PC-9 (cell line): ENCODE measurements at regions not wholly inside any gene's neighbourhood (a gene's known extent, or its start where the extent isn't known, plus 50 kb on each side); places are given as distances from the start of the nearest gene placed in this dataset.
"Not testable (repeated sequence)": the region's sequence is repeated elsewhere in the genome, so short reads cannot be mapped to it uniquely, and the experiment has no call there.

Source experiments
- BruUV-seq: library from RNA; stranded (reverse); fragments of 400-500 nt; replicated peaks from 2 replicates; lab custom pipeline; 2021; lab: Mats Ljungman, UMichigan
- CTCF ChIA-PET: fragments of 300-600 bp; sonication (Branson Sonifier 250); formaldehyde crosslinking; loops from one replicate; lab custom pipeline; 2022; ENCODE audit warnings: antibody characterized with exemption; lab: Charles Lee
- POLR2A ChIA-PET: fragments of 300-600 bp; sonication (Branson Sonifier 250); formaldehyde crosslinking; loops from one replicate; lab custom pipeline; 2022; ENCODE audit warnings: antibody characterized with exemption; ENCODE audit not compliant: unreplicated experiment; lab: Charles Lee
- DNase-seq, 2 experiments: peaks; one replicate each; pipeline versions ENCODE4 v3.0.0 to v3.0.0-alpha.2; 2015 to 2022; ENCODE audit warnings: mixed read lengths in 1 of 2
- H2AFZ ChIP-seq: fragments of 200-600 bp; sonication (generic); 2 replicates; pipeline ENCODE4 v1.8.1; 2017; ENCODE audit warnings: antibody characterized with exemption
- H3F3A ChIP-seq: fragments of 200-600 bp; sonication (generic); 2 replicates; pipeline ENCODE4 v1.8.1; 2017; ENCODE audit warnings: antibody characterized with exemption, mild to moderate bottlenecking, low read depth; ENCODE audit not compliant: insufficient read depth
- H3K27ac ChIP-seq: fragments of 200-600 bp; sonication (generic); 2 replicates; pipeline ENCODE4 v1.6.1; 2016; ENCODE audit warnings: mixed run types
- H3K27me3 ChIP-seq: fragments of 200-600 bp; sonication (generic); 2 replicates; pipeline ENCODE4 v1.6.1; 2016; ENCODE audit warnings: low read depth, mixed run types; ENCODE audit not compliant: insufficient read depth
- H3K36me3 ChIP-seq: fragments of 200-600 bp; sonication (generic); 2 replicates; pipeline ENCODE4 v1.6.1; 2016; ENCODE audit warnings: low read depth, mixed run types
- H3K4me1 ChIP-seq: fragments of 200-600 bp; sonication (generic); replicated peaks from 2 replicates; pipeline ENCODE4 v1.6.1; 2016; ENCODE audit warnings: mixed run types; ENCODE audit not compliant: insufficient read depth
- H3K4me2 ChIP-seq: fragments of 200-600 bp; sonication (generic); 2 replicates; pipeline ENCODE4 v1.6.1; 2017; ENCODE audit warnings: mixed run types
- H3K4me3 ChIP-seq: fragments of 200-600 bp; sonication (generic); 2 replicates; pipeline ENCODE4 v1.6.1; 2016; ENCODE audit warnings: mixed run types
- H3K79me2 ChIP-seq: fragments of 200-600 bp; sonication (generic); 2 replicates; pipeline ENCODE4 v1.6.1; 2017; ENCODE audit warnings: low read depth, mixed run types
- H3K9me2 ChIP-seq: fragments of 200-600 bp; sonication (generic); 2 replicates; pipeline ENCODE4 v1.8.1; 2017; ENCODE audit warnings: mild to moderate bottlenecking; ENCODE audit not compliant: insufficient read depth
- H3K9me3 ChIP-seq: fragments of 200-600 bp; sonication (generic); 2 replicates; pipeline ENCODE4 v1.8.1; 2016; ENCODE audit warnings: low read depth; ENCODE audit not compliant: insufficient read depth
- H4K20me1 ChIP-seq: fragments of 200-600 bp; sonication (generic); 2 replicates; pipeline ENCODE4 v1.8.1; 2017; ENCODE audit not compliant: insufficient read depth
- EZH2 ChIP-seq: fragments of 200-600 bp; sonication (generic); IDR thresholded peaks from 2 replicates; pipeline ENCODE4 v1.8.0; 2017; ENCODE audit warnings: antibody characterized with exemption, low read depth
- intact Hi-C: fragments of 100-400 bp; cut with micrococcal nuclease; formaldehyde crosslinking; loops from one replicate; pipeline ENCODE4 v1.10.0; 2022; ENCODE audit not compliant: unreplicated experiment
- TF ChIP-seq, protein P1 (sequence below): fragments of 200-600 bp; sonication (generic); conservative IDR thresholded peaks from 2 replicates; pipeline ENCODE4 v1.6.1; 2017; ENCODE audit warnings: mixed run types, antibody characterized with exemption, mild to moderate bottlenecking, moderate library complexity

DNA sequence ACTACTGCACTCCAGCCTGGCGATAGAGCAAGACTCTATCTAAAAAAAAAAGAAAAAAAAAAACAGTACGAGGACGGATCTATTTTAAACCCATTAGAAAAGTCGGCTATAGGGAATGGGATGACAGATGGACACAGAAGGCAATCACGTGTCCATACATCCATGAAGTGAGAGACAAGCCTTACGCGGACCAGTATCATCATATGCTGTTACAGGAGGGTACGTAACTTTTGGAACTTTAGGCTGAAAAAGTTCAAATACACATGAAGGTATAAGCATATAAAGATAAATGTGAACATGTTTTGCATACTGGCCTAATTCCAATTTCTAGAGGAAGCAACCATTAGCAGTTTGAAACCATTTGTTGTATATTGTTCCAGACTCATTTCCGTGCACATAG is 109.8 kb upstream of the EXOC2 start:
- BruUV-seq = no TSS peak
- H3K36me3 ChIP-seq = no peaks in the 10 kb centered on the region
- TF ChIP-seq, protein P1, sequence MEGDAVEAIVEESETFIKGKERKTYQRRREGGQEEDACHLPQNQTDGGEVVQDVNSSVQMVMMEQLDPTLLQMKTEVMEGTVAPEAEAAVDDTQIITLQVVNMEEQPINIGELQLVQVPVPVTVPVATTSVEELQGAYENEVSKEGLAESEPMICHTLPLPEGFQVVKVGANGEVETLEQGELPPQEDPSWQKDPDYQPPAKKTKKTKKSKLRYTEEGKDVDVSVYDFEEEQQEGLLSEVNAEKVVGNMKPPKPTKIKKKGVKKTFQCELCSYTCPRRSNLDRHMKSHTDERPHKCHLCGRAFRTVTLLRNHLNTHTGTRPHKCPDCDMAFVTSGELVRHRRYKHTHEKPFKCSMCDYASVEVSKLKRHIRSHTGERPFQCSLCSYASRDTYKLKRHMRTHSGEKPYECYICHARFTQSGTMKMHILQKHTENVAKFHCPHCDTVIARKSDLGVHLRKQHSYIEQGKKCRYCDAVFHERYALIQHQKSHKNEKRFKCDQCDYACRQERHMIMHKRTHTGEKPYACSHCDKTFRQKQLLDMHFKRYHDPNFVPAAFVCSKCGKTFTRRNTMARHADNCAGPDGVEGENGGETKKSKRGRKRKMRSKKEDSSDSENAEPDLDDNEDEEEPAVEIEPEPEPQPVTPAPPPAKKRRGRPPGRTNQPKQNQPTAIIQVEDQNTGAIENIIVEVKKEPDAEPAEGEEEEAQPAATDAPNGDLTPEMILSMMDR = no peak
- TF ChIP-seq EZH2 = no peak
- H3K27ac ChIP-seq = no peak overlapping the region
- DNase-seq = no peak
- H3F3A ChIP-seq = no peaks in the 10 kb centered on the region
- no peaks in the 10 kb centered on the region for H4K20me1 ChIP-seq
- H2AFZ ChIP-seq = no peak overlapping the region
- intact Hi-C loops = no loop called here
- H3K79me2 ChIP-seq = no peaks in the 10 kb centered on the region
- no peaks in the 10 kb centered on the region for H3K27me3 ChIP-seq
- H3K9me2 ChIP-seq = no peaks in the 10 kb centered on the region
- no peak overlapping the region for H3K4me3 ChIP-seq
- ChIA-PET POLR2A (no interaction called here), CTCF (no interaction called here)
- no peaks in the 10 kb centered on the region for H3K4me1 ChIP-seq
- no peak overlapping the region for H3K4me2 ChIP-seq
- no peaks in the 10 kb centered on the region for H3K9me3 ChIP-seq

DNA sequence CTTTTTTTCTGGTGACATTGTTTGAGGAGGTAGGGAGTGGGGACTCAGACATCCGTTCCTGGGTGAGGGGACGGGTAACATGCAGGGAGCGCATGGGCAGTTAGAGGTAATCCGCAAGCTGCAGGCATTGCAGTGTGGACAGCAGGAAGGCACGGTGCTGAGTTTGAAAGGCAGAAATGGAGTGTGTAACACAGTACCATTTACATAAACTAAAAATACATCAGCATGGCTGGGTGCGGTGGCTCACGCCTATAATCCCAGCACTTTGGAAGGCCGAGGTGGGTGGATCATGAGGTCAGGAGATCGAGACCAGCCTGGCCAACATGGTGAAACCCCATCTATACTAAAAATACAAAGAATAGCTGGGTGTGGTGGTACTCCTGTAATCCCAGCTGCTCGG is 109.3 kb upstream of the EXOC2 start:
- H3K9me2 ChIP-seq, H3K4me1 ChIP-seq, H2AFZ ChIP-seq, H3K79me2 ChIP-seq, H3F3A ChIP-seq, DNase-seq, POLR2A ChIA-PET, intact Hi-C loops, H3K36me3 ChIP-seq, H4K20me1 ChIP-seq, H3K27ac ChIP-seq, H3K4me3 ChIP-seq, H3K27me3 ChIP-seq, H3K4me2 ChIP-seq, BruUV-seq, H3K9me3 ChIP-seq, CTCF ChIA-PET: not testable (repeated sequence)

GRCh38 chr6:799769-800168 is 106.8 kb upstream of the EXOC2 start:
- no peaks in the 10 kb centered on the region for H4K20me1 ChIP-seq
- H3K9me2 ChIP-seq = no peaks in the 10 kb centered on the region
- no peak overlapping the region for H3K4me2 ChIP-seq
- H2AFZ ChIP-seq = no peak overlapping the region
- ChIA-PET POLR2A (interaction anchor here (0.7 kb wide), 1 partner anchor 173 kb away, joined by 3 read pairs; no protein-coding TSS in a partner anchor), CTCF (interaction anchor here (0.6 kb wide), 3 partner anchors 163 to 621 kb away, joined by 3 to 21 read pairs (median 9); no protein-coding TSS in a partner anchor)
- DNase-seq = no peak
- no peaks in the 10 kb centered on the region for H3K36me3 ChIP-seq
- no TSS peak for BruUV-seq
- H3F3A ChIP-seq = no peaks in the 10 kb centered on the region
- no peak overlapping the region for H3K4me3 ChIP-seq
- intact Hi-C loops = loop anchor here (5.0 to 10.0 kb wide), 3 partner anchors 205 to 625 kb away; no protein-coding TSS in a partner anchor
- no peaks in the 10 kb centered on the region for H3K4me1 ChIP-seq
- no peak overlapping the region for H3K27ac ChIP-seq
- H3K27me3 ChIP-seq = no peaks in the 10 kb centered on the region
- TF ChIP-seq, protein P1 = no peak
- TF ChIP-seq EZH2 = no peak
- no peaks in the 10 kb centered on the region for H3K9me3 ChIP-seq
- H3K79me2 ChIP-seq = no peaks in the 10 kb centered on the region
